Astrocyte of the cerebellum (primary cell): ENCODE measurements at regions not wholly inside any gene's neighbourhood (a gene's known extent, or its start where the extent isn't known, plus 50 kb on each side); places are given as distances from the start of the nearest gene placed in this dataset.

Source experiments
- DNase-seq: peaks from one replicate; pipeline ENCODE4 v3.0.0-alpha.2; 2011; ENCODE audit warnings: low read depth
- H3K4me3 ChIP-seq: 2 replicates; pipeline ENCODE4 v1.5.1; 2011; ENCODE audit warnings: mild to moderate bottlenecking, low read depth, low read length, moderate library complexity
- CTCF ChIP-seq: IDR thresholded peaks from 2 replicates; pipeline ENCODE4 v1.5.1; 2012; ENCODE audit warnings: low read length, low read depth, moderate library complexity, mild to moderate bottlenecking; ENCODE audit errors: missing control alignments
- in situ Hi-C: cut with HindIII; loops from 2 replicates; pipeline ENCODE4 v1.10.0; 2017; ENCODE audit warnings: low sequenced_read_pairs

- in situ Hi-C loops = no loop called here
- no peak overlapping the region for H3K4me3 ChIP-seq
- DNase-seq = no peak
- TF ChIP-seq CTCF = no peak
Observed at GRCh38 chr5:128764601-128765310, 200.5 kb upstream of the SLC27A6 start.

- DNase-seq = no peak
- no peak overlapping the region for H3K4me3 ChIP-seq
- in situ Hi-C loops = no loop called here
- TF ChIP-seq CTCF = no peak
Observed at GRCh38 chr5:128765448-128766061, 199.7 kb upstream of the SLC27A6 start.

DNA sequence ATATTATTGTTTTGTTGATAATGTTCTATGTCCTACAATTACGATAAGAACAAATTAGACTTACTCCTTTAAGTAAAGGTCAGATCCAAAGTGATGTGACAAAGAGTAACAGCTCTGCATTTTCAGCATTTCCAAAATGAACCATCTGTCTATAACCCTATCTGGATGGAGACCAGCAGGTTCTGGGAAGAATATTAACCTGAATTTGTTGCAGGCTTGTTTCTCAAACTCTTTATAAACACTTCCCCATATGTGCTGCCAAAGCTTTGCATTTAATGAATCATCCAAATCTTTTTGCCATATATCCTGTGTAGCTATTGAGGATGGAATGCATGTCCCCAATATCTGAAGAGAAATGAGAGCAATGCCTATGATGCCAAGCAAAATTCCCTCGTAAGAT is 198.9 kb upstream of the SLC27A6 start:
- in situ Hi-C loops = no loop called here
- no peak for DNase-seq

DNA sequence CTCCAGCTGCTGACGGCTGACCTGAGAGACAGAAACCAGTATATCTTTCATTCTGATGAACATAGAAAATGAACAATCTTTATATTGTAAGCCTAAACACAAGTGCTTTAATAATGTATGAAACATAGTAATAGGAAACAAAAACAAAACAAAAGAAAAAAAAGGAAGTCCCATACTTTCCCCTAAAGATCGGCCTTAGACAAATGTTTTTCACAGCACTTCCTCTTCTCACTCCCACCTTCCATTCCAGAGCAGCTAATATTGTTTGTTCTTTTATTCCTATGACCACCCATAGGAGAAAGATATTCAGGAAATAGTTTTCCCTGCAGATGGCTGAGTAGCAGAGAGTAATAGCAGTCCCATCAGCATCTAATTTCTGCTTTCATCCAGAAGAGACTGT is 194.4 kb upstream of the SLC27A6 start:
- in situ Hi-C loops = no loop called here
- DNase-seq = no peak
- H3K4me3 ChIP-seq = no peak overlapping the region
- no peak for TF ChIP-seq CTCF

More for the DNA sequence above, 198.9 kb upstream of the SLC27A6 start:
- no peak for TF ChIP-seq CTCF
- H3K4me3 ChIP-seq = no peak overlapping the region

DNA sequence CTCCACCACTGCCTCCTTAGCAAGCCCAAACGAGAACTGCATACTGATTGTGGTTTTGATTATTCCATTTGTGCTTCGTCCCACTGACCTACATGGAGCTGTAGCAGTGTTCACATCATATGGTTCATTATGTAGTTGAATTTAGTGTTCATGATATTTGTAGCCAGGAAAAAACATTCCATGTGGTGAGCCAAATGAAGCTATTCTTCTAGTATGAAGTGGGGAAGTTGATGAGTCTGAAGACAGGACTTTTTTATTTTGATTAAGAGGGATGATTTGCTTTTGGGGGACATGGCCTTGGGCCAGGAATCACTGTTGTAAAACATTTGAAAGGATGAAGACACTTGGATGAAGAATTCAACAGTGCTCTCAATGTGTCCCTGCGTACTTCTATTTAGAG is 192.9 kb upstream of the SLC27A6 start:
- in situ Hi-C loops = no loop called here
- no peak for TF ChIP-seq CTCF
- no peak overlapping the region for H3K4me3 ChIP-seq
- no peak for DNase-seq

DNA sequence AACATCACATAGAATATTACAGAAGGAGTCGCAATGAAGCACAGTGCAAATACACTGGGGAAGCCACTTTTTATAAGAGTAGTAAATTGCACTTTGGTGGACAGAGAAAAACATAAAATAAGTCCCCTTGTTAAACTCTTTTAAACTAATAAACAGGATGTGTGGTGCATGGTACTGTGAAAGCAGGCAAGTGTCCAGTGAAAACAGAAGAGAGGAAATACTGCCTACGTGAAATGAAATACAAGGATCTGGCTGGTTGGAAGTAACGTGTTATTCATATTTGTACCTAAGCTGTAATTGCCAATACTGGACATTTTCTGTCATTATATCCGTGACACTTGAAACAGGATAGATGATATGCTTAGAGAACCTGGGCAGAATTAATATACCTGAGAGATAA is 191.9 kb upstream of the SLC27A6 start:
- in situ Hi-C loops = no loop called here
- H3K4me3 ChIP-seq = no peak overlapping the region
- TF ChIP-seq CTCF = no peak
- DNase-seq = no peak

- DNase-seq = peak; percentile 79
- no peak overlapping the region for H3K4me3 ChIP-seq
- in situ Hi-C loops = no loop called here
- TF ChIP-seq CTCF = no peak
Observed at GRCh38 chr5:128774605-128775004, 190.7 kb upstream of the SLC27A6 start.
